ENCODE measurements at regions not wholly inside any gene's neighbourhood (a gene's known extent, or its start where the extent isn't known, plus 50 kb on each side); places are given as distances from the start of the nearest gene placed in this dataset.

GRCh38 chr12:67593041-67593440 lies 55.5 kb upstream of the DYRK2 start:
- DNase-seq = no peak

DNA sequence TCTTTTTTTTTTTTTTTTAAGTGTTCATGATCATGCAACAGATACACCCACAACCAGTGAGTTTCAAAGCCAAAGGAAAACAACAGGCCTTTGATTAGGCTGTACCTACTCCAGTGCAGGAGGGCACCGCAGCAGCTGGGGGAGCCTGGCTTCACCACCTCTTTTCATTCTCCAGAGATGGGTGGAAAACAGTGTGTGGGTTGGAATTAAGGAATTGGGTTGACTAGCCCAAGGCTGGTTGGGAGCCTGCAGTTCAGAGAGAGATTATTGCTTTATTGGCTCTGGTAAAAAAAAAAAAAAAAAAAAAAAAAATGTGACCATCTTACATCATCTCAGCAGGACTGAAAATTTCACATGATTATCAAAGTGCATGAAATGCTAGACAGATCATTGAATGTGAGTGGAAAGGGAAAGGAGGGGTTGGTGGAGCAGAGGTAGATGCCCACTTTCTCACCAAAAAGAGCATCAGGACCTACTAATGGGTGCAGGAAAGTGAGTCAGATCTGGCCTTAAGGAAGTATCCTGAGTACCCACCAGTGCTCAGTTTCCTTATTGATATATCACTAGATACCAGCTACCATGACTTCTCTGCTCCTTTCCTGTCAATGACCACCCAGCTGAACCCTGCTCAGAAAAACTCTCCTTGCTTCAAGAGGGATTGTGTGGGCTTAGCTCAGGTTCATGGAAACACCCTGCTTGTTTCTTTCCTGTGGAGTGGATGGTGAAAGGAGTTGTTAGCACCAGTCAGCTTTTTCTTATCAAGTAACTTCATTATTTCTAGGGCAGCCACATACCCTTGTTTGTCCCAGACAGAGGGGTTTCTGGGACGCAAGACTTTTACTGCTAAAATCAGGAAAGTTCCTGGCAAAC lies 54.8 kb upstream of the DYRK2 start:
- DNase-seq = no peak

DNA sequence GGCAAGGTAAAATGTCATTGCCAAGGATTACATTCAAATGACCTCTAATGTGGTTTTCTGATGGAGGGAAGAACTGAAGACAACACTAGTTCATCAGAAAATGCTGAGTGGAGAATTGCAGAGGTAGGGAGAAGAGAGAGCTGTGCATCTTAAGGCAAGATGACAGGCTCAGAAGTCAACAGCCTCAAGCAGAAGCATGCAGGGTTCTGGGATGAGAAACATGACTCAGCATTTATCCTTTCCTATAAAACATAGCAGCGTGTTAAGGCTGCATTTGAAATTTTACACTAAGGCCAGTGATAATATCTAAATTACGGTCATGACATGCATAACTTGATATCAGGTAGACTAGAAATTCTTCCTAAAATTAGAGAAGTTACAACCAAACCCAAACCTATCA lies 53.7 kb upstream of the DYRK2 start:
- no peak for DNase-seq

DNA sequence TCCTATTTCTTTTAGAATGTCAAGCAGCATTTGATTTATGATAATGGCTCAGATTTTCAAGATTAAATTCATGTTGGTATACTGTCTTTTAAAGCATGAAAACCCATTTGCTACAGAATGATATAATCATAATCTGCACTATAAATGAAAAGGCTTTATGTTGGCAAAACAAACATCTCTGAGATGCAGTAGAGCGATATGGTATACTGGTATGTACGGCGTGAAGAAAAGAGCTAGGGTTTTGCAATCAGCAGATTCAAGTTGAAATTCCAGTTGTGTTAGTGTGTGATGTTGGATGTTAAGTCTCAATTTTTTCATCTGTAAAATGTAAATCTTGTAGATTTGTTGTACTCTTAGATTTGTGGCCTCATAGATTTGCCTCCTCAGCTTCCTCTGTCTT lies 53.2 kb upstream of the DYRK2 start:
- DNase-seq = no peak

GRCh38 chr12:67598598-67598997 lies 49.9 kb upstream of the DYRK2 start:
- no peak for DNase-seq
